Osteoblast (primary cell): ENCODE measurements at regions not wholly inside any gene's neighbourhood (a gene's known extent, or its start where the extent isn't known, plus 50 kb on each side); places are given as distances from the start of the nearest gene placed in this dataset.

Experiments
- DNase-seq: peaks from one replicate; pipeline ENCODE4 v3.0.0; 2011; ENCODE audit warnings: low spot score, mixed read lengths; ENCODE audit not compliant: insufficient read length; ENCODE audit errors: missing footprints
- H2AFZ ChIP-seq: 2 replicates; pipeline ENCODE4 v1.6.0; 2011; ENCODE audit warnings: mild to moderate bottlenecking, low read length
- H3K27ac ChIP-seq: 2 replicates; pipeline ENCODE4 v1.5.1; 2011; ENCODE audit warnings: mild to moderate bottlenecking, low read depth, low read length, moderate library complexity
- H3K27me3 ChIP-seq: 2 replicates; pipeline ENCODE4 v1.6.0; 2012; ENCODE audit warnings: mild to moderate bottlenecking, control low read depth, inconsistent platforms, low read length, moderate library complexity; ENCODE audit not compliant: insufficient read depth
- H3K36me3 ChIP-seq: 2 replicates; pipeline ENCODE4 v1.5.1; 2011; ENCODE audit warnings: mild to moderate bottlenecking, low read length, control low read depth, moderate library complexity; ENCODE audit not compliant: insufficient read depth
- H3K4me1 ChIP-seq: 2 replicates; pipeline ENCODE4 v1.5.1; 2011; ENCODE audit warnings: mild to moderate bottlenecking, low read length, control low read depth, moderate library complexity; ENCODE audit not compliant: insufficient read depth
- H3K4me2 ChIP-seq: 2 replicates; pipeline ENCODE4 v1.6.0; 2011; ENCODE audit warnings: mild to moderate bottlenecking, low read length; ENCODE audit not compliant: insufficient read depth
- H3K4me3 ChIP-seq: fragments of 200-600 bp; sonication (generic); 3 replicates; pipeline ENCODE4 v1.5.1; 2012; ENCODE audit warnings: mild to moderate bottlenecking, low read length, inconsistent platforms; ENCODE audit not compliant: insufficient read depth
- H3K79me2 ChIP-seq: 2 replicates; pipeline ENCODE4 v1.6.0; 2012; ENCODE audit warnings: mild to moderate bottlenecking, low read length, control low read depth, inconsistent platforms; ENCODE audit not compliant: insufficient read depth
- H3K9me3 ChIP-seq: 2 replicates; pipeline ENCODE4 v1.5.1; 2011; ENCODE audit warnings: low read depth, low read length, control low read depth
- H4K20me1 ChIP-seq: 2 replicates; pipeline ENCODE4 v1.6.0; 2012; ENCODE audit warnings: mild to moderate bottlenecking, low read length, control low read depth; ENCODE audit not compliant: insufficient read depth
- TF ChIP-seq, protein P1 (sequence below): IDR thresholded peaks from 2 replicates; pipeline ENCODE4 v1.5.1; 2011; ENCODE audit warnings: mild to moderate bottlenecking, low read depth, low read length, moderate library complexity; ENCODE audit errors: extremely low read depth

DNA sequence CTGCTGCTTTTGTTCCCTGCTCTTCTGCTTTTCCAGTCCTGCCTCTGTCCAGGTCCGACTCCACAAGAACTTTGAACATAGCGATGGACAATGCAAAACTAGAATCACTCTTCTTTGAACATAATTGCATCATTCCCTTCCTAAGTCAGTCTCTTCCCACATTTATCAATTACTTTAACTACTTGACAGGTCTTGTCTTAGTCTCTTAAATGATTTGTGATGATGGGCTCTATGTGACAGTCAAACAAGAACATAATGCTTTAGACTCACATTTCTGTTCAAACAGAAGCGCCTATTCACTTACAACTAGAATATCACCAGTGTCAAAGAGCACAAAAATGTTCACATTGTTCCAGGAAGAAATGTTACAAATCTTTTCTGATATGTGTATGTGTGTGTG lies 278.1 kb downstream of the SH3GL2 start:
- no peaks in the 10 kb centered on the region for H3K79me2 ChIP-seq
- no peaks in the 10 kb centered on the region for H3K36me3 ChIP-seq
- DNase-seq: no peak
- H3K27ac ChIP-seq: no peak overlapping the region
- no peaks in the 10 kb centered on the region for H4K20me1 ChIP-seq
- no peak overlapping the region for H3K4me3 ChIP-seq
- no peak overlapping the region for H2AFZ ChIP-seq
- no peaks in the 10 kb centered on the region for H3K27me3 ChIP-seq
- no peak overlapping the region for H3K4me2 ChIP-seq
- TF ChIP-seq, protein P1, sequence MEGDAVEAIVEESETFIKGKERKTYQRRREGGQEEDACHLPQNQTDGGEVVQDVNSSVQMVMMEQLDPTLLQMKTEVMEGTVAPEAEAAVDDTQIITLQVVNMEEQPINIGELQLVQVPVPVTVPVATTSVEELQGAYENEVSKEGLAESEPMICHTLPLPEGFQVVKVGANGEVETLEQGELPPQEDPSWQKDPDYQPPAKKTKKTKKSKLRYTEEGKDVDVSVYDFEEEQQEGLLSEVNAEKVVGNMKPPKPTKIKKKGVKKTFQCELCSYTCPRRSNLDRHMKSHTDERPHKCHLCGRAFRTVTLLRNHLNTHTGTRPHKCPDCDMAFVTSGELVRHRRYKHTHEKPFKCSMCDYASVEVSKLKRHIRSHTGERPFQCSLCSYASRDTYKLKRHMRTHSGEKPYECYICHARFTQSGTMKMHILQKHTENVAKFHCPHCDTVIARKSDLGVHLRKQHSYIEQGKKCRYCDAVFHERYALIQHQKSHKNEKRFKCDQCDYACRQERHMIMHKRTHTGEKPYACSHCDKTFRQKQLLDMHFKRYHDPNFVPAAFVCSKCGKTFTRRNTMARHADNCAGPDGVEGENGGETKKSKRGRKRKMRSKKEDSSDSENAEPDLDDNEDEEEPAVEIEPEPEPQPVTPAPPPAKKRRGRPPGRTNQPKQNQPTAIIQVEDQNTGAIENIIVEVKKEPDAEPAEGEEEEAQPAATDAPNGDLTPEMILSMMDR: no peak
- H3K4me1 ChIP-seq: no peaks in the 10 kb centered on the region
- no peaks in the 10 kb centered on the region for H3K9me3 ChIP-seq

DNA sequence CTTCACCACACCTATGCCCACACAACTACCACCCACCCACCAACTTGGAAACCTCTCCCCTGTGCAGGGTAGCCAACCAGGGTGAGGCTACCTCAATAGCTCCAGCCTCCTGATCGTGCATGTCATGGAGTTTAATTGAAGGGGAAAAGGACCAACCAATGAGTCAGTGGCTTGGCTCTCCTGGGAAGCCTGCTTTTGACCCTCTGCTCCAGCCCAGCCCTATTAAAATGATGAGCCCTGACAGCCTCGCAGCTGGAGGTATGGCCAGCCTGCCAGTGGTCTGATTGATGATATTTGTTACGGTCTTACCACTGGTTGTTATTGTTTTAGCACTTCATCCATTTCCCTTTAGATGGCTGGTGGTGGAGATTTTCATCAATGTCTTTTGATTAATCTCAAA lies 280.4 kb downstream of the SH3GL2 start:
- no peak for DNase-seq
- Histone ChIP-seq H3K4me3 (no peak overlapping the region), H3K9me3 (no peaks in the 10 kb centered on the region)

GRCh38 chr9:17859987-17860386 lies 281.1 kb downstream of the SH3GL2 start:
- no peak overlapping the region for H2AFZ ChIP-seq
- no peaks in the 10 kb centered on the region for H4K20me1 ChIP-seq
- no peaks in the 10 kb centered on the region for H3K36me3 ChIP-seq
- no peaks in the 10 kb centered on the region for H3K4me1 ChIP-seq
- no peaks in the 10 kb centered on the region for H3K27me3 ChIP-seq
- H3K9me3 ChIP-seq: no peaks in the 10 kb centered on the region
- H3K79me2 ChIP-seq: no peaks in the 10 kb centered on the region
- H3K27ac ChIP-seq: no peak overlapping the region
- no peak overlapping the region for H3K4me3 ChIP-seq
- TF ChIP-seq, protein P1: no peak
- DNase-seq: no peak
- no peak overlapping the region for H3K4me2 ChIP-seq

More for the DNA sequence above, 280.4 kb downstream of the SH3GL2 start:
- H3K27ac ChIP-seq: no peak overlapping the region
- H3K27me3 ChIP-seq: no peaks in the 10 kb centered on the region
- TF ChIP-seq, protein P1: no peak
- H4K20me1 ChIP-seq: no peaks in the 10 kb centered on the region
- no peaks in the 10 kb centered on the region for H3K4me1 ChIP-seq
- H2AFZ ChIP-seq: no peak overlapping the region
- H3K36me3 ChIP-seq: no peaks in the 10 kb centered on the region
- no peaks in the 10 kb centered on the region for H3K79me2 ChIP-seq
- no peak overlapping the region for H3K4me2 ChIP-seq

DNA sequence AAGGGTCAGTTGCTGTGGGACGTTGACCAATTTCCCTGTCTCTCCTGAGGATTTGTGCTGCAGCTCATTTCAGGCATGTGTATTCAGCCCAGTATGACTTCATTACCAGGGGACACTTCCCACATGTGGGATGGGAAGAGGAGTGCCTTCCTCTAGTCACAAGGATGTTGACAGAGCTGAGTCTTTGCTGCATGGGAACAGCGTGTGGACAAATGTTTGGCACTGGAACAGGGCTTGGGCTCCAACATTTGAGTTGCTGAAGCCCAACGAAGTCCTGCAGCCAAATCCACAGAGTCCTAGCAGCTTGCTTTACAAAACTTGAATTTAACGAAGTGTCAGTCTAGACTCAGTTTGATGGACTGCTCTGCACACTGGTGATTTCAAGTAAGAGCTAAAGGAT lies 283.2 kb downstream of the SH3GL2 start:
- Histone ChIP-seq H3K4me3 (no peak overlapping the region), H3K27ac (no peak overlapping the region), H3K36me3 (no peaks in the 10 kb centered on the region), H3K9me3 (no peaks in the 10 kb centered on the region), H3K4me1 (no peaks in the 10 kb centered on the region), H4K20me1 (no peaks in the 10 kb centered on the region), H3K79me2 (no peaks in the 10 kb centered on the region), H3K4me2 (no peak overlapping the region), H3K27me3 (no peaks in the 10 kb centered on the region), H2AFZ (no peak overlapping the region)
- no peak for DNase-seq
- TF ChIP-seq, protein P1: no peak
